Stimulated activated CD4-positive, alpha-beta T cell treated with anti-CD3 and anti-CD28 coated beads, Interleukin-12 subunit alpha, Interleukin-12 subunit beta, amount 100 ng/mL, for 4 hours (primary cell): ENCODE measurements at regions not wholly inside any gene's neighbourhood (a gene's known extent, or its start where the extent isn't known, plus 50 kb on each side); places are given as distances from the start of the nearest gene placed in this dataset.
"Not testable (repeated sequence)": the region's sequence is repeated elsewhere in the genome, so short reads cannot be mapped to it uniquely, and the experiment has no call there.

Experiments used
- DNase-seq: peaks from one replicate; pipeline ENCODE4 v3.0.0-alpha.2; 2020

DNA sequence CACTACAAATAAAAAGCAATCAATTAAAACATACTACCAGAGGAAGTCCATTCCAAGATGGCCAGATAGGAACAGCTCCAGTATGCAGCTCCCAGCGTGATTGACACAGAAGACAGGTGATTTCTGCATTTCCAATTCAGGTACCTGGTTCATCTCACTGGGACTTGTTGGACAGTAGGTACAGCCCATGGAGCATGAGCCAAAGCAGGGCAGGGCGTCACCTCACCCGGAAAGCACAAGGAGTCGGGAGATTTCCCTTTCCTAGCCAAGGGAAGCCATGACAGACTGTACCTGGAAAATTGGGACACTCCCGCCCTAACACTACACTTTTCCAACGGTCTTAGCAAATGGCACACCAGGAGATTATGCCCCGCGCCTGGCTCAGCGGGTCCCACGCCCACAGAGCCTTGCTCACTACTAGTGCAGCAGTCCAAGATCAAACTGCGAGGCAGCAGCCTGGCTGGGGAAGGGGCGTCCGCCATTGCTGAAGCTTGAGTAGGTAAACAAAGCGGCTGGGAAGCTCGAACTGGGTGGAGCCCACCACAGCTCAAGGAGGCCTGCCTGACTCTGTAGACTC, 106.0 kb downstream of the BUD13 start:
- DNase-seq: not testable (repeated sequence)

- no peak for DNase-seq
Measured at GRCh38 chr11:116665523-116665922, 107.3 kb downstream of the BUD13 start.

GRCh38 chr11:116661056-116661455, 111.7 kb downstream of the BUD13 start:
- no peak for DNase-seq

DNA sequence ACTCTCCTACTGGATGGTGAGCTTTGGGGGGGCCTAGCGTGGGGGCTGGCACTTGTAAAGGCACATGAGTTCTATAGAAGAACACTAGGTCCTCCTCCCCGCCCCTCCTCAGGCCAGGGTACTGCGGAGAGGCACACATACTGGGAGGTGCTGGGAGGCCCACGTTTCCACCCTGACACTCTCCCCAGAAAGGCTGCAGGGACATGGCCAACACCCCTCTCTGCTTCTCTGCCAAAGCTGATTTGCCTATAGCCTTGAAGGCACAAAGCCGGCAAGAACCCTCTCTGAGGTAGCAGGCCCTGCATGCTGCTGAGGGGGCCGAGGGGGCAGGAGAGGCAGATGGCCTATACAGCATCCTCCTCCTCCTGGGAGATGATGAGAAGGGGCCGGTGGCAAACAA, 112.8 kb downstream of the BUD13 start:
- DNase-seq: no peak

GRCh38 chr11:116658876-116659535, 113.8 kb downstream of the BUD13 start:
- no peak for DNase-seq

DNA sequence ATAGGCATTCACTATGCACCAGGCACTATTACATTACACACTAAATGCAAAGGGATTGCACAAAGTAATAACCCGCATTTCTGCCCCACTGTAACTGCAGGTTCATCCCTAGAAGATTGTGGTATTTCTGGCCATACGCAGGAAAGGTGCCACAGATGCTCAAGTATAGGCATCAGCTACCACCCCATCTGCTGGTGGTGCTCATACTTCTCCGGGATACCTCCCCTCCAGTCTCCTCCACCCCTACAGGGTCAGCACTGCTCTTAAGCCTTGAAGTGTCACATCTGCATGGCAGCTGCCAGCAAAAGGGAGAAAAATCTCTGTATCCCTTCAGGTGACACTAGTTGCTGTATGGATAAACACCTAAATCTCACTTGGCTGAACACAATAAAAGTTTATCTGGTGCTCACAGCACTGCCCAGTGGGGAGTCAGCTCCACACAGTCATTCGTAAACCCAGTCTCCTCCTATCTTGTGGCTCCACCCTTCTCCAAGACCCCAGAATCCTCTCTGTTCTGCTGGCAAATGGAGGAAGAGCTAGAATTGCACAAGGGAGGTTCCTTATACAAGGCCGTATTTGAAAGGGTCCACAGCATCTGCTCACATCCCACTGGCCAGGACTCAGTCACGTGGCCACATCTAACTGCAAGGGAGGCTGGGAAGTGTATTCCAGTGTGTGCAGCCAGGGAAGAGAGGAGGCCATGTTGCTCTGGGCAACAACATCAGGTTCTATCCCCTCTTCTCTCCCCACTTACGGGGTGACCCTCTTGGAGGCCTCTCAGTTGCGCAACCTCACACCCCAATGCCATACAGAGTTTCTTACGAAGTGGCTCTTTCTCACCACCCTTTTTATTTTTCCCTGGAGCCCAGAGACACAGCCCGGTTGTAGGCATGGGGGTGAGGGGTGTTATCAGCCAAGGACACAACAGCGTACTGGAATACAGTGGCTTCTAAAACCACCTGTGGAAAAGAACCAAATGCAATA, 114.7 kb downstream of the BUD13 start:
- no peak for DNase-seq

DNA sequence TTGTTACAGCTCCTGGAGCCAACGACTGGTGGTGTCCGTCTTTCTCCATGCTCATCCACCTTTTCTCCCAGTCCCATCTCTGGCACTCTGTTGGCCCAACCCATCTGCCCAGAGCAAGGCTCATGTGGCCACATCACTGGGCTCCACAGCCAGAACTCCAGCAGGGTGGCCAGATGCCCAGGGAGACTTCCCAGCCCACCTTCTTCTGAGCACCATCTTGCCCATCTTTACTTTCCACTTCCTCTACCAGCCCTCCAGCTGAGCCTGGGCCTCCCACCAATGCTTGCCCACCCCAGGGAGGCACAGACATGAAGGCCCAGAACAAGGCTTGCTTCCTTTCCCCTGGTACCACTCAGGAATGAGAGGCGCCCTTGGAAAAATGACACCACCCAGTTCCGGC, 116.8 kb downstream of the BUD13 start:
- no peak for DNase-seq

DNA sequence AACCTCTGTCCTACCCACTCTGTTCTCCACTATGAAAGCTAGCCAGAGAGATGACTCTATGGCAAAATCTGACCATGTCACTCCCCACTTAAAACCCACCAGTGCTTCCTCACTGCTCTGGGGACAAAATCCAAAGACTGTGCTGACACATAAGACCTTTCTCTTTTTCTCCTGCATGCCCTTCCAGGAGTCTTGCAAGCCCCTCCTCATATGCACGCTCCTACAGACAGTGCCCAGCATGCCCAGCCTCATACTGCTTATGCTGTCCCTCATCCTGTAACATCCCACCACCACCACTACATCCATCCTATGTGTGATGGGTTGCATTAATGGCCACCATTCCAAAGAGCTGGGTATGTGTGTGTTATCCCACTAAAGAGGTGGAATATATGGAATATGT, 118.3 kb downstream of the BUD13 start:
- DNase-seq: no peak

GRCh38 chr11:116653206-116653605, 119.6 kb downstream of the BUD13 start:
- DNase-seq: no peak

- DNase-seq: no peak
Measured at GRCh38 chr11:116651737-116652237, 121.0 kb downstream of the BUD13 start.

DNA sequence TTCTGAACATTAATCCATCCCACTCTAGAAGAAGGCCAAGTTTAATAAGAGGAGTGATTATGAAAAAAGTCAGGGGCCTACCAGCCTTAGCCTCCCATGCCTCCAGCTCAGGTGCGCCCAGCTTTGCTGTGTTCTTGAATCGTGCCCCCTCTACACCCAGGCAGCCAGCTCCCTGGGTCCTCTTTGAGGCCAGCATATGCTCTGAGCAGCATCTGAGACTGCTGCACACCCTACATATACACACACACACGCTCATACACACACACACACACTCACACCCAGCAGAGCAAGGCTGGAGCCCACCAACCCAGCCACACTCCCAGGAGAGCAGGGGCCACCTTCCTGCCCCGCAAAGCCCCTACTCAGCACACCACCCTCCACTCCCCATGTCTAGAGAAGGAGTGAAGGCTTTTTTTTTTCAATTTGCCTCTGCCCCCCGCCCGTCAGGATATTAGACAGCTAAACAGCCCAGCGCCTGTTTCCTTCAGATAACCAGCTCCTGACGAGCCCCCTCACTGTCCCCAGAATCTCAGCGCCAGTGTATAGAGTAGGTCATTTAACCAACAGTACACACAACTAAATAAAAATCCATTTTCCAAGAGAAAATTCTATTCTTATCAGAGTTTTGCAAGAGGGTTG, 121.6 kb downstream of the BUD13 start:
- no peak for DNase-seq

DNA sequence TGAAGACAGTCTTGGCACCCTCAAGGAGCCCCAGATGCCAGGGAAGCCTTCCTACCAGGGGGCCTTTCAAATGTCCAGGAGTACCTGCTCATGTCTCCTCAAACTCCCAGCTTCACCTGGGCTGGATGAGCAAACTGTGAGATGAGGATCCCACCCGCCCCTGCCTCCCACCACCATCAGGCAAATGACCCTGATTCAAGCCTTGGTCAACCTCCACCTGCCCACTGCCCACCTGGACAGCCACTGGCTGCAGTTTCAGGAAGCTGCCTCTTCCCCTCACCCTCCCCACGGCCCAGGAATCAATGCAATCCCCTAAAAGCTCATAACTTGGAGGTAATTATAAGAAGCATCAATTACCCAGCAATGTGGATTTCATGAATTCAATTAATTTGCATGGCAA, 122.7 kb downstream of the BUD13 start:
- no peak for DNase-seq

- no peak for DNase-seq
Measured at GRCh38 chr11:116649268-116649667, 123.5 kb downstream of the BUD13 start.

- no peak for DNase-seq
Measured at GRCh38 chr11:116648247-116649174, 124.3 kb downstream of the BUD13 start.

GRCh38 chr11:116647305-116648080, 125.3 kb downstream of the BUD13 start:
- no peak for DNase-seq

GRCh38 chr11:116646191-116646590, 126.6 kb downstream of the BUD13 start:
- DNase-seq: no peak

- DNase-seq: no peak
Measured at GRCh38 chr11:116644941-116645305, 127.9 kb downstream of the BUD13 start.

DNA sequence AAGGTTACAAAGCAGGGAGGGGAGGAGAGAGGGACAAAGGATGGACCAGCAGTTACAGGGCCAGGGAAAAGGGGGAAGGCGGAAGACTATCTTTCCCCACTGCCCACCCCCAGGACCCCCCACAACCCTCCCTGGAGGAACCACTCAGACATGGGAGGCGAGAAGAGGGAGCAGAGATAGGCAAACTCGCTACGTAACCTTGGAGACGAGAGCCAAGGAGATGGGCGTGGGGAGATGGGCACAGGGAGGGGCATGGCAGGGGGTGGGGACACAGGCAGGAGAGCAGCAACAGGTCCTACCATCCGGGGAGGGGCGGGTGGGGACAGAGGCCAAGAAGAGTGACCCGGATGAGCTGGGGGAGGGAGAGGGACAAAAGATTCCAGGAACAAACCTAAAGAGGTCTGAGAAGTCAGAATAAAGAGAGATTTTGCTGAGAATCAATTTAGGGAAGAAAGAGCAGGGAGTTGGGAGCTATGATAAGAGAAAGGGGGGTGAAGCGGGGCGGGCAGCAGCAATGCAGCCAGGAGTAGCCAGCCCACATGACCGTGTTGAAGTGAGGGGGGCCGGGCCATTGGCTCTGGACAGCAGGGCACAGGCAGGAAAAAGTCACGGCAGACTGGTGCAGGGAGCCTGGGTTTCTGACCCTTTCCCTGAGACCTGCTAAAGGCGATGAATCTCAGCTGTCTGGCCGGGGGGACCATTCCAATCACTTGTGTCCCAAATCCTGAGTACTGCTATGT, 128.4 kb downstream of the BUD13 start:
- DNase-seq: no peak

GRCh38 chr11:116643521-116643920, 129.3 kb downstream of the BUD13 start:
- DNase-seq: no peak

DNA sequence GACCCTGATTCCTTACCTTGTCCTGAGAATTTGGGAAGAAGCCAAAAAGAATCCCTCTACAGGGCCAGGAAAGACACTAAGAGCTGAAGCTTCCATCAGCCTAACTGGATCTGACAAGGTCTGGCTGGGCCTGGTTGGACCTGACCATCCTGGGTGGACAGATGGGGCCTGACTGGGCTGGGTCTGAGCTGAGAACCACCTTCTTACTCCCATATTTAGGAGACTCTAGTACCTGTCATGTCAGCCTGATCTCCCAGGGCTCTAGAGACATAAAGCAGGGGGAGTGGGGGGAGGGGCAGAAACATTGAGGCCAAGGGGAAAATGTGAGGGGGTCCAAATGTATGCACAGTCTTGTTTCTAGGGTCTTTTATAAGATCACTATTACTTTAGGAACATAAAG, 129.9 kb downstream of the BUD13 start:
- no peak for DNase-seq
